Gastroesophageal sphincter (tissue), 4 donors: ENCODE measurements at regions not wholly inside any gene's neighbourhood (a gene's known extent, or its start where the extent isn't known, plus 50 kb on each side); places are given as distances from the start of the nearest gene placed in this dataset.

Experiments
- ATAC-seq: fragments of 150-250 bp; one replicate; pipeline ENCODE4 v1.9.1; 2016; ENCODE audit warnings: mild to moderate bottlenecking, moderate library complexity
- H3K27ac ChIP-seq, 4 donors: fragments of 200-600 bp; sonication (generic) in 3 of 4; 1 replicate in 3 of 4; 2 replicates in 1 of 4; pipeline ENCODE4 v1.5.1; 2016 to 2019
- H3K27me3 ChIP-seq: fragments of 200-600 bp; sonication (generic); one replicate; pipeline ENCODE4 v1.5.1; 2019
- H3K36me3 ChIP-seq, 2 donors: fragments of 200-600 bp; sonication (generic); one replicate each; pipeline ENCODE4 v1.5.1; 2019; ENCODE audit warnings: control low read depth in 1 of 2
- H3K4me1 ChIP-seq, 3 donors: fragments of 200-600 bp; sonication (generic); 1 replicate in 2 of 3; 2 replicates in 1 of 3; pipeline ENCODE4 v1.5.1; 2016 to 2019; ENCODE audit warnings: control low read depth in 2 of 3
- H3K4me3 ChIP-seq, 2 donors: fragments of 200-600 bp; sonication (generic); one replicate each; pipeline ENCODE4 v1.5.1; 2019; ENCODE audit warnings: mild to moderate bottlenecking in 1 of 2, moderate library complexity in 1 of 2
- H3K9me3 ChIP-seq, 3 donors: fragments of 200-600 bp; sonication (generic); one replicate each; pipeline ENCODE4 v1.5.1; 2017 to 2019; ENCODE audit warnings: control low read depth in 2 of 3
- CTCF ChIP-seq, 4 experiments: fragments of 200-600 bp in 2 of 4; fragments of 450-650 bp in 2 of 4; sonication (generic) in 1 of 4; IDR thresholded peaks; one replicate each; pipeline ENCODE4 v1.5.1; 2017 to 2019; ENCODE audit warnings: antibody characterized with exemption in 4 of 4, mild to moderate bottlenecking in 2 of 4, moderate library complexity in 2 of 4
- EP300 ChIP-seq: sonication (generic); formaldehyde crosslinking; IDR thresholded peaks from one replicate; pipeline ENCODE4 v1.6.1; 2017; ENCODE audit warnings: antibody characterized with exemption, mild to moderate bottlenecking
- POLR2A ChIP-seq, 2 donors: fragments of 450-650 bp; IDR thresholded peaks; one replicate each; pipeline ENCODE4 v1.6.1; 2017; ENCODE audit warnings: antibody characterized with exemption in 2 of 2, mild to moderate bottlenecking in 2 of 2, moderate library complexity in 1 of 2
- POLR2AphosphoS5 ChIP-seq: sonication (generic); formaldehyde crosslinking; IDR thresholded peaks from one replicate; pipeline ENCODE4 v1.6.1; 2017; ENCODE audit warnings: antibody characterized with exemption
- whole genome bisulfite sequencing, 2 donors: methylation state at CpG; one replicate each; pipeline ENCODE4 v1.1.5; 2018; ENCODE audit warnings: low coverage in 1 of 2; 5-methylcytosine and 5-hydroxymethylcytosine counted together

- WGBS, 2 donors = 58 to 71% methylated on average over 4 of the region's 4 CpGs
- TF ChIP-seq POLR2AphosphoS5 = no peak
- no peak for TF ChIP-seq CTCF (IDR thresholded peaks at IDR 0.05)
- TF ChIP-seq EP300 = no peak
- TF ChIP-seq POLR2A (IDR thresholded peaks at IDR 0.05) = no peak
- H3K9me3 ChIP-seq = no peaks in the 10 kb centered on the region
- no peak for ATAC-seq
- H3K4me3 ChIP-seq = no peak overlapping the region
- no peaks in the 10 kb centered on the region for H3K27me3 ChIP-seq
- no peak overlapping the region for H3K27ac ChIP-seq
- H3K36me3 ChIP-seq = no peaks in the 10 kb centered on the region
- H3K4me1 ChIP-seq = no peaks in the 10 kb centered on the region
Observed at GRCh38 chr1:199856216-199856780, 171.2 kb upstream of the NR5A2 start.

- ATAC-seq = peak; percentile 36
- TF ChIP-seq EP300 = no peak
- TF ChIP-seq POLR2AphosphoS5 = no peak
- no peak for TF ChIP-seq POLR2A (IDR thresholded peaks at IDR 0.05)
- no peak for TF ChIP-seq CTCF (IDR thresholded peaks at IDR 0.05)
- WGBS, 2 donors = 30 to 54% methylated on average over 3 to 4 of the region's 4 CpGs
Observed at GRCh38 chr1:199857108-199857507, 170.4 kb upstream of the NR5A2 start.

GRCh38 chr1:199857516-199857915, 170.0 kb upstream of the NR5A2 start:
- no peak for TF ChIP-seq POLR2AphosphoS5
- Histone ChIP-seq H3K9me3 (no peaks in the 10 kb centered on the region), H3K27ac (no peak overlapping the region), H3K27me3 (no peaks in the 10 kb centered on the region), H3K4me1 (no peaks in the 10 kb centered on the region), H3K36me3 (no peaks in the 10 kb centered on the region), H3K4me3 (no peak overlapping the region)
- no peak for ATAC-seq
- 83 to 89% methylated on average over 1 of the region's 1 CpG for WGBS, 2 donors

More at GRCh38 chr1:199857108-199857507, 170.4 kb upstream of the NR5A2 start:
- no peaks in the 10 kb centered on the region for H3K4me1 ChIP-seq
- H3K9me3 ChIP-seq = no peaks in the 10 kb centered on the region
- H3K27ac ChIP-seq = no peak overlapping the region
- H3K36me3 ChIP-seq = no peaks in the 10 kb centered on the region
- H3K4me3 ChIP-seq = no peak overlapping the region
- no peaks in the 10 kb centered on the region for H3K27me3 ChIP-seq

GRCh38 chr1:199858171-199858570, 169.3 kb upstream of the NR5A2 start:
- no peak for TF ChIP-seq EP300
- no peak for TF ChIP-seq POLR2A (IDR thresholded peaks at IDR 0.05)
- TF ChIP-seq CTCF (IDR thresholded peaks at IDR 0.05) = no peak
- TF ChIP-seq POLR2AphosphoS5 = no peak
- Histone ChIP-seq H3K9me3 (no peaks in the 10 kb centered on the region), H3K27ac (no peak overlapping the region), H3K4me1 (no peaks in the 10 kb centered on the region), H3K27me3 (no peaks in the 10 kb centered on the region), H3K4me3 (no peak overlapping the region), H3K36me3 (no peaks in the 10 kb centered on the region)
- ATAC-seq = no peak
- 47 to 86% methylated on average over 3 to 4 of the region's 4 CpGs for WGBS, 2 donors

- H3K4me3 ChIP-seq = no peak overlapping the region
- no peaks in the 10 kb centered on the region for H3K27me3 ChIP-seq
- no peaks in the 10 kb centered on the region for H3K9me3 ChIP-seq
- H3K36me3 ChIP-seq = no peaks in the 10 kb centered on the region
- 53 to 67% methylated on average over 1 of the region's 1 CpG for WGBS, 2 donors
- ATAC-seq = no peak
- TF ChIP-seq POLR2AphosphoS5 (no peak), EP300 (no peak), CTCF (IDR thresholded peaks at IDR 0.05) (no peak), POLR2A (IDR thresholded peaks at IDR 0.05) (no peak)
- no peaks in the 10 kb centered on the region for H3K4me1 ChIP-seq
- no peak overlapping the region for H3K27ac ChIP-seq
Observed at GRCh38 chr1:199858856-199859255, 168.7 kb upstream of the NR5A2 start.
